ENCODE measurements at regions not wholly inside any gene's neighbourhood (a gene's known extent, or its start where the extent isn't known, plus 50 kb on each side); places are given as distances from the start of the nearest gene placed in this dataset.

GRCh38 chrX:63503541-63503940, 152.4 kb upstream of the SPIN4 start:
- no peak for TF ChIP-seq CTCF (IDR thresholded peaks at IDR 0.05; ENCODE audit: extremely low read depth in 1 of 2, insufficient read depth in 1 of 2, low read depth in 1 of 2, low read length in 2 of 2)
- TF ChIP-seq FOS (IDR thresholded peaks at IDR 0.05; ENCODE audit: borderline replicate concordance, insufficient read depth, low read length), result no peak
- no peak for TF ChIP-seq POLR2AphosphoS5 (IDR thresholded peaks at IDR 0.05; ENCODE audit: insufficient read depth, low read depth, low read length)
- no peak for TF ChIP-seq POLR2A (IDR thresholded peaks at IDR 0.05; ENCODE audit: low read depth, low read length)

All from endothelial cell of umbilical vein (primary cell).